ENCODE measurements at regions not wholly inside any gene's neighbourhood (a gene's known extent, or its start where the extent isn't known, plus 50 kb on each side); places are given as distances from the start of the nearest gene placed in this dataset.

DNA sequence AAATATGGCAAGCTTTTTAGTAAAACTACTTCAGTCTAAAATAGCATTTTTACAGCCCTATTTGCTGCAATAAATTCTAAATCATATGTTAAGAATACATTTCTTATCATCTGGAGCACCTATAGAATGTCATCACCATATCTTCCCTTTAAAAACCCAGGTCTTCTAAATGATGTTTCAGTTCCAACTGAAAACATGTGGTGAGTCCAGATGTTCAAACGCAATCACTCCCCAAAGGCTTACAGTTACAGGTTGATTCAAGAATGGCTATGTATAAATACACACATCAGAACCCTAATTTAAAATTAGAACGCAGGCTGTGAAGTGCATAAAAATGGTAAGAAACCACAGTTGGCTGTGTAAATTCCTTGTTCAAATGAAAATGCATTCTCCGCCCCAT lies 796.3 kb downstream of the MAT2B start:
- Mint-ChIP-seq H3K4me3 (ENCODE audit: low read depth) (no peak overlapping the region), H3K4me1 (ENCODE audit: low read depth) (peaks cover 17% of the 10 kb centered on the region), H3K9me3 (ENCODE audit: low read depth) (no peaks in the 10 kb centered on the region), H3K27ac (no peak overlapping the region), H3K36me3 (ENCODE audit: insufficient read depth) (no peaks in the 10 kb centered on the region), H3K27me3 (no peaks in the 10 kb centered on the region)
- DNase-seq (ENCODE audit: low spot score, unreplicated experiment): no peak
- TF ChIP-seq, protein P1, sequence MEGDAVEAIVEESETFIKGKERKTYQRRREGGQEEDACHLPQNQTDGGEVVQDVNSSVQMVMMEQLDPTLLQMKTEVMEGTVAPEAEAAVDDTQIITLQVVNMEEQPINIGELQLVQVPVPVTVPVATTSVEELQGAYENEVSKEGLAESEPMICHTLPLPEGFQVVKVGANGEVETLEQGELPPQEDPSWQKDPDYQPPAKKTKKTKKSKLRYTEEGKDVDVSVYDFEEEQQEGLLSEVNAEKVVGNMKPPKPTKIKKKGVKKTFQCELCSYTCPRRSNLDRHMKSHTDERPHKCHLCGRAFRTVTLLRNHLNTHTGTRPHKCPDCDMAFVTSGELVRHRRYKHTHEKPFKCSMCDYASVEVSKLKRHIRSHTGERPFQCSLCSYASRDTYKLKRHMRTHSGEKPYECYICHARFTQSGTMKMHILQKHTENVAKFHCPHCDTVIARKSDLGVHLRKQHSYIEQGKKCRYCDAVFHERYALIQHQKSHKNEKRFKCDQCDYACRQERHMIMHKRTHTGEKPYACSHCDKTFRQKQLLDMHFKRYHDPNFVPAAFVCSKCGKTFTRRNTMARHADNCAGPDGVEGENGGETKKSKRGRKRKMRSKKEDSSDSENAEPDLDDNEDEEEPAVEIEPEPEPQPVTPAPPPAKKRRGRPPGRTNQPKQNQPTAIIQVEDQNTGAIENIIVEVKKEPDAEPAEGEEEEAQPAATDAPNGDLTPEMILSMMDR (IDR thresholded peaks at IDR 0.05; ENCODE audit: unreplicated experiment): no peak

DNA sequence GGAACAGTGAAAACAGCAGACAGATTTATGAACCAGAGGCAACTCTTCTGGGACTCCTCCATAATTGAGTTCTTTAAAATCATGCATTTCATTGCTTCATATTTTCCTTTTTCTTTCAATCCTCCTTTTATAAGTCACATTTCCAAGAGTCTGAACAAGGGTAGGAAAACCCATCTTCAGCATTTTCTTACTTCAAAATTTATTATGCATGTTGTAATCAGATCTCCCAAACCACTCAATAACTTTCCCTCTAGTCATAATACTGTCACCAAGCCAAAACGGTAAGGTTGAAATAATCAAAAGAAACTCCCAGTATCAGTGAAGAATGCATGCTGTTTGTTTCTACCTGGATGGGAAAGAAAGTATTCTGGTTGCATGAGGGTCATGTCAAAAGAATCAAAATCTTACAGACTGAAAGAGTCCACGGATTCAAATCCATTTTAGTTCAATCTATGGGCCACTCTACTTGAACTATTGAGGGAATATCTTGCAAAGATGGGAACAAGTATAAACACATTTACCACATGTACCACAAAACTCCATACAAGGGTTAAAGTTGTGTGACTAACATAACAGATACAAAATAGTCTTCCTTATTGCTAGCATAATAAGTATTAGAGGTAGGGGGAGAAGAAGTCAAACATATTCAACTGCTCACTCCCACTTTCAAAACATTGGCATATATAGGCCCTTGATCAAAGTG lies 797.3 kb downstream of the MAT2B start:
- TF ChIP-seq, protein P1 (IDR thresholded peaks at IDR 0.05; ENCODE audit: unreplicated experiment): no peak
- H3K27ac Mint-ChIP-seq: no peak overlapping the region

DNA sequence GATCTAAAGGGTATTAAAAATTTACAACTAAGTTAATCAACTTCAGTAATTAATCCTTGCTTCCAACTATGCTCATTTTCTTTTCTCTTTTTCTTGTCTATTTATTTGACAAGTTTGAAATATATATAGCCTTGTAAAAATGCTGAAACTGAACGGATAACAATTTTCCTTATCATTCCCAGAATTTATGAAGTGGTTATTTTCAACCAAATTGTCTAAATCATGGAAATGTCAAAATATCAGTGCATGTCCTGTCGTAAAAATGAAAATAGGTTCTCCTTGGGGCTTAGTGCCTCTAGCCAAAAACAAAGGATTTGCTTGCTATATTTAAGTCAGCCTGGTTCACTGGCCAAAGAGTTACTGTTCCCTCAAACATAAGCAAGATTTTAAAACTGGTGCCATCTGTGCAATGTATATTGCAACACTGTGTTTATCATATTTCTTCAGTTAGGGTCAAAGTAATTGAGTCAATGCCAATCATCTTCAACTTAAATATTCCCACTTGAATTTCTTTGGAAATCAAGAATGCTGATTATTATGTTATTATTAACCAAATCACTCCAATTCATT lies 798.3 kb downstream of the MAT2B start:
- Mint-ChIP-seq H3K4me1 (ENCODE audit: low read depth) (peaks cover 8% of the 10 kb centered on the region), H3K4me3 (ENCODE audit: low read depth) (no peak overlapping the region), H3K27me3 (no peaks in the 10 kb centered on the region), H3K36me3 (ENCODE audit: insufficient read depth) (no peaks in the 10 kb centered on the region), H3K27ac (no peak overlapping the region), H3K9me3 (ENCODE audit: low read depth) (no peaks in the 10 kb centered on the region)
- TF ChIP-seq, protein P1 (IDR thresholded peaks at IDR 0.05; ENCODE audit: unreplicated experiment): no peak
- DNase-seq (ENCODE audit: low spot score, unreplicated experiment): no peak

More for the DNA sequence above, 797.3 kb downstream of the MAT2B start:
- Mint-ChIP-seq H3K4me1 (ENCODE audit: low read depth) (peaks cover 14% of the 10 kb centered on the region), H3K4me3 (ENCODE audit: low read depth) (no peak overlapping the region), H3K9me3 (ENCODE audit: low read depth) (no peaks in the 10 kb centered on the region), H3K27me3 (no peaks in the 10 kb centered on the region), H3K36me3 (ENCODE audit: insufficient read depth) (no peaks in the 10 kb centered on the region)
- no peak for DNase-seq (ENCODE audit: low spot score, unreplicated experiment)

DNA sequence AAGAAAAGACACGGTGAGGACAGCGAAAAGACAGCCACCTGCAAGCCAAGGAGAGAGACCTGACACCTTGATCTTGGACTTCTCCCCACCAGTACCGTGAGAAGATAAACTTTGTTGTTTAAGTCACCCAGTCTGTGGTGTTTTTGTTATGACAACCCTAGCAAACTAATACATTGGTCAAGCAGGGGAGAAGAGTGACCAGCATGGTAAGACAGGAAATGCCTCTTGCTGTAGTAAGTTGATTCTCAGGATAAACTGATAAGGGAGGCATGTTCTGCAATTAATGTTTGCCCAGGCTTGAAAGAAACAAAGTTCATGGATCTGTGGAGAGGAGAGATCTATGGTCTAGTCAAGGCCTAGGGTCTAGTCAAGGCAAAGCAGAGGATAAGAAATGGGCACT lies 801.2 kb downstream of the MAT2B start:
- Mint-ChIP-seq H3K4me3 (ENCODE audit: low read depth) (no peak overlapping the region), H3K4me1 (ENCODE audit: low read depth) (peaks cover 3% of the 10 kb centered on the region), H3K9me3 (ENCODE audit: low read depth) (no peaks in the 10 kb centered on the region), H3K36me3 (ENCODE audit: insufficient read depth) (no peaks in the 10 kb centered on the region), H3K27ac (no peak overlapping the region), H3K27me3 (no peaks in the 10 kb centered on the region)
- DNase-seq (ENCODE audit: low spot score, unreplicated experiment): no peak
- TF ChIP-seq, protein P1 (IDR thresholded peaks at IDR 0.05; ENCODE audit: unreplicated experiment): no peak

DNA sequence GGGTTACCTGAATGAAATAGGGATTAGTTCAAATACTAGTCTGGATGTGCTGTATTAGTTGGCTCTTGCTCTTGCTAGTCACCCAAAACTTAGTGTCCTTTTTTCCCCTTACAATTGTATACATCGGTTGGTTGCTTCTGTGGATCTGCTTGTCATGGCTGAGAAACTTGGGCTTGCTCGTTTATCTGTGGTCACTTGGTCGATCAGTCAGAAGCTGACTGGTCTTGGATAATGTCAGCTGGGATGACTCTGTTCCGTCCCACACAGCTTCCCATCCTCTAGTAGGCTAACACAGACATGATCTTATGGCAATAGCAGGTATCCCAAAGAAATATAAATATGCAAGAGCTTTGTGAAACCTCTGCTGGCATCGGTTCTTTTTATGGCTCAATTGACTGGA lies 807.4 kb downstream of the MAT2B start:
- TF ChIP-seq, protein P1 (IDR thresholded peaks at IDR 0.05; ENCODE audit: unreplicated experiment): no peak
- H3K36me3 Mint-ChIP-seq (ENCODE audit: insufficient read depth): no peaks in the 10 kb centered on the region
- no peak overlapping the region for H3K27ac Mint-ChIP-seq
- peaks cover 3% of the 10 kb centered on the region for H3K9me3 Mint-ChIP-seq (ENCODE audit: low read depth)
- H3K4me3 Mint-ChIP-seq (ENCODE audit: low read depth): no peak overlapping the region
- no peaks in the 10 kb centered on the region for H3K27me3 Mint-ChIP-seq
- DNase-seq (ENCODE audit: low spot score, unreplicated experiment): no peak
- peaks cover 1% of the 10 kb centered on the region for H3K4me1 Mint-ChIP-seq (ENCODE audit: low read depth)
